HCT116 (cell line): ENCODE measurements at regions not wholly inside any gene's neighbourhood (a gene's known extent, or its start where the extent isn't known, plus 50 kb on each side); places are given as distances from the start of the nearest gene placed in this dataset.

ENCODE experiments used
- EZH2phosphoT487 ChIP-seq: fragments of 200-600 bp; IDR thresholded peaks from 2 replicates; pipeline ENCODE4 v1.6.1; 2018; ENCODE audit warnings: antibody characterized with exemption, borderline replicate concordance
- POLR2A ChIP-seq: IDR thresholded peaks from 2 replicates; pipeline ENCODE4 v1.7.0; 2011; ENCODE audit warnings: borderline replicate concordance; ENCODE audit not compliant: insufficient read depth, insufficient read length; ENCODE audit errors: extremely low read depth
- SP1 ChIP-seq: IDR thresholded peaks from 2 replicates; pipeline ENCODE4 v1.6.1; 2012; ENCODE audit warnings: low read depth
- TF ChIP-seq, protein P1 (sequence below), 3 experiments: fragments of 200-600 bp in 1 of 3; sonication (generic) in 1 of 3; IDR thresholded peaks in 2 of 3; conservative IDR thresholded peaks in 1 of 3; 2 replicates each; pipeline ENCODE4 v1.5.1; 2012 to 2017; ENCODE audit warnings: low read depth in 2 of 3, low read length in 2 of 3, antibody characterized with exemption in 1 of 3, borderline replicate concordance in 1 of 3, control low read depth in 1 of 3, mild to moderate bottlenecking in 1 of 3, mixed read lengths in 1 of 3, mixed run types in 1 of 3, moderate library complexity in 1 of 3; ENCODE audit not compliant: insufficient read depth in 1 of 3
- TF ChIP-seq, protein P2 (sequence below): IDR thresholded peaks from 2 replicates; pipeline ENCODE4 v1.6.1; 2012

DNA sequence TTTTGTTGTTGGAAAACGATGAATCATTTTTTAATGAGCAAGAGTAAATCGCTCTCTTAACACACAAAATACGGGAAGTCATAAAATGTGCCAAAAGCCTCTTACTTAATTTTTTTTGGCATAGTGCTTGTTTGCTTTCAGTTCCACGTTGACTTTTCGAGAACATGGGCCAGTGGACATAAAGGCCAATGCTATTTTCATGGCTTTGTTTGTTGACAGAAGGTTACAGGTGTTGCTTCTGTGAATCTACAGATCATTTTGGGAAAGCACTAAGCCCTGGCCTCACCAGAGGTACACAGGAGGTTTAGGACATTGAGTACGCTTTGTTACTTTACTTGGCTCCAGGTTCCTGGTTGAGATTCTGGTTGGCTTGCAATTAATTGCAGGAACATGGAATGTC lies 199.4 kb upstream of the HMCN1 start:
- no peak for TF ChIP-seq EZH2phosphoT487
- TF ChIP-seq SP1, result no peak
- TF ChIP-seq, protein P1, sequence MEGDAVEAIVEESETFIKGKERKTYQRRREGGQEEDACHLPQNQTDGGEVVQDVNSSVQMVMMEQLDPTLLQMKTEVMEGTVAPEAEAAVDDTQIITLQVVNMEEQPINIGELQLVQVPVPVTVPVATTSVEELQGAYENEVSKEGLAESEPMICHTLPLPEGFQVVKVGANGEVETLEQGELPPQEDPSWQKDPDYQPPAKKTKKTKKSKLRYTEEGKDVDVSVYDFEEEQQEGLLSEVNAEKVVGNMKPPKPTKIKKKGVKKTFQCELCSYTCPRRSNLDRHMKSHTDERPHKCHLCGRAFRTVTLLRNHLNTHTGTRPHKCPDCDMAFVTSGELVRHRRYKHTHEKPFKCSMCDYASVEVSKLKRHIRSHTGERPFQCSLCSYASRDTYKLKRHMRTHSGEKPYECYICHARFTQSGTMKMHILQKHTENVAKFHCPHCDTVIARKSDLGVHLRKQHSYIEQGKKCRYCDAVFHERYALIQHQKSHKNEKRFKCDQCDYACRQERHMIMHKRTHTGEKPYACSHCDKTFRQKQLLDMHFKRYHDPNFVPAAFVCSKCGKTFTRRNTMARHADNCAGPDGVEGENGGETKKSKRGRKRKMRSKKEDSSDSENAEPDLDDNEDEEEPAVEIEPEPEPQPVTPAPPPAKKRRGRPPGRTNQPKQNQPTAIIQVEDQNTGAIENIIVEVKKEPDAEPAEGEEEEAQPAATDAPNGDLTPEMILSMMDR (IDR thresholded peaks at IDR 0.05 in 2 of 3, conservative IDR thresholded peaks at IDR 0.05 in 1 of 3; ENCODE audit: borderline replicate concordance in 1 of 3, insufficient read depth in 1 of 3, low read depth in 2 of 3, low read length in 2 of 3), result no peak
- no peak for TF ChIP-seq POLR2A
- TF ChIP-seq, protein P2, sequence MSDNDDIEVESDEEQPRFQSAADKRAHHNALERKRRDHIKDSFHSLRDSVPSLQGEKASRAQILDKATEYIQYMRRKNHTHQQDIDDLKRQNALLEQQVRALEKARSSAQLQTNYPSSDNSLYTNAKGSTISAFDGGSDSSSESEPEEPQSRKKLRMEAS, result no peak
